SU-DHL-6 (cell line): ENCODE measurements at regions not wholly inside any gene's neighbourhood (a gene's known extent, or its start where the extent isn't known, plus 50 kb on each side); places are given as distances from the start of the nearest gene placed in this dataset.

ENCODE experiments used
- H2AFZ ChIP-seq: fragments of 200-600 bp; sonication (generic); 2 replicates; pipeline ENCODE4 v1.6.1; 2014; ENCODE audit warnings: low read depth, mild to moderate bottlenecking, moderate library complexity, mixed read lengths, antibody characterized with exemption, low read length; ENCODE audit not compliant: severe bottlenecking
- H3F3A ChIP-seq: fragments of 200-600 bp; shearing (Covaris generic); 2 replicates; pipeline ENCODE4 v1.6.0; 2016; ENCODE audit warnings: antibody characterized with exemption, mild to moderate bottlenecking; ENCODE audit not compliant: insufficient read depth
- H3K27ac ChIP-seq: fragments of 200-600 bp; sonication (generic); 2 replicates; pipeline ENCODE4 v1.5.1; 2016; ENCODE audit warnings: low read depth, mild to moderate bottlenecking, low read length, moderate library complexity, mixed read lengths
- H3K27me3 ChIP-seq: fragments of 200-600 bp; sonication (generic), shearing (Covaris generic); 2 replicates; pipeline ENCODE4 v1.6.0; 2014; ENCODE audit warnings: mild to moderate bottlenecking, low read length
- H3K36me3 ChIP-seq: fragments of 200-600 bp; sonication (generic); 2 replicates; pipeline ENCODE4 v1.6.1; 2014; ENCODE audit warnings: mild to moderate bottlenecking, low read length, mixed read lengths
- H3K4me2 ChIP-seq: fragments of 300-600, 200-600 bp; shearing (Covaris generic), sonication (generic); 2 replicates; pipeline ENCODE4 v1.6.0; 2014; ENCODE audit warnings: low read length, low read depth, mild to moderate bottlenecking; ENCODE audit not compliant: poor library complexity, severe bottlenecking
- H3K4me3 ChIP-seq: fragments of 200-600 bp; sonication (generic); 2 replicates; pipeline ENCODE4 v1.5.1; 2014; ENCODE audit warnings: antibody characterized with exemption, low read length, mild to moderate bottlenecking, mixed read lengths; ENCODE audit not compliant: insufficient read depth, poor library complexity, severe bottlenecking
- H3K79me2 ChIP-seq: fragments of 200-600 bp; sonication (generic); 2 replicates; pipeline ENCODE4 v1.6.1; 2014; ENCODE audit warnings: mild to moderate bottlenecking, low read length, moderate library complexity; ENCODE audit not compliant: insufficient read depth
- H3K9ac ChIP-seq: fragments of 200-600 bp; sonication (generic); 2 replicates; pipeline ENCODE4 v1.7.0; 2014; ENCODE audit warnings: mild to moderate bottlenecking, low read length
- H3K9me2 ChIP-seq: fragments of 200-600 bp; sonication (generic); replicated peaks from 2 replicates; pipeline ENCODE4 v1.6.1; 2014; ENCODE audit warnings: low read length; ENCODE audit not compliant: insufficient read depth
- H3K9me3 ChIP-seq: fragments of 200-600 bp; sonication (generic); 2 replicates; pipeline ENCODE4 v1.6.1; 2014; ENCODE audit warnings: low read length, mixed read lengths; ENCODE audit not compliant: insufficient read depth
- H4K20me1 ChIP-seq: fragments of 200-600 bp; sonication (generic); 2 replicates; pipeline ENCODE4 v1.6.1; 2014; ENCODE audit warnings: low read depth, mild to moderate bottlenecking, antibody characterized with exemption, low read length, moderate library complexity, mixed read lengths
- CTCF ChIP-seq: fragments of 200-600 bp; sonication (generic); IDR thresholded peaks from one replicate; pipeline ENCODE4 v1.5.1; 2017; ENCODE audit warnings: antibody characterized with exemption, mild to moderate bottlenecking, low read length, moderate library complexity; ENCODE audit not compliant: insufficient read depth, poor library complexity, severe bottlenecking
- EZH2phosphoT487 ChIP-seq: fragments of 200-600 bp; sonication (generic), shearing (Covaris generic); conservative IDR thresholded peaks from 2 replicates; pipeline ENCODE4 v1.6.1; 2018; ENCODE audit warnings: mild to moderate bottlenecking, antibody characterized with exemption, low read length, moderate library complexity, mixed read lengths

- no peaks in the 10 kb centered on the region for H3K36me3 ChIP-seq
- no peak for TF ChIP-seq CTCF
- TF ChIP-seq EZH2phosphoT487, result no peak
- no peak overlapping the region for H3K27ac ChIP-seq
- H3K27me3 ChIP-seq, result no peaks in the 10 kb centered on the region
- H3K9me2 ChIP-seq, result no peaks in the 10 kb centered on the region
- H3F3A ChIP-seq, result no peaks in the 10 kb centered on the region
- H4K20me1 ChIP-seq, result no peaks in the 10 kb centered on the region
- H3K9me3 ChIP-seq, result no peaks in the 10 kb centered on the region
- no peak overlapping the region for H3K4me3 ChIP-seq
- no peak overlapping the region for H2AFZ ChIP-seq
- no peaks in the 10 kb centered on the region for H3K79me2 ChIP-seq
- no peak overlapping the region for H3K4me2 ChIP-seq
- no peak overlapping the region for H3K9ac ChIP-seq
These were observed 408.6 kb downstream of the GALR1 start for GRCh38 chr18:77658299-77658662.

DNA sequence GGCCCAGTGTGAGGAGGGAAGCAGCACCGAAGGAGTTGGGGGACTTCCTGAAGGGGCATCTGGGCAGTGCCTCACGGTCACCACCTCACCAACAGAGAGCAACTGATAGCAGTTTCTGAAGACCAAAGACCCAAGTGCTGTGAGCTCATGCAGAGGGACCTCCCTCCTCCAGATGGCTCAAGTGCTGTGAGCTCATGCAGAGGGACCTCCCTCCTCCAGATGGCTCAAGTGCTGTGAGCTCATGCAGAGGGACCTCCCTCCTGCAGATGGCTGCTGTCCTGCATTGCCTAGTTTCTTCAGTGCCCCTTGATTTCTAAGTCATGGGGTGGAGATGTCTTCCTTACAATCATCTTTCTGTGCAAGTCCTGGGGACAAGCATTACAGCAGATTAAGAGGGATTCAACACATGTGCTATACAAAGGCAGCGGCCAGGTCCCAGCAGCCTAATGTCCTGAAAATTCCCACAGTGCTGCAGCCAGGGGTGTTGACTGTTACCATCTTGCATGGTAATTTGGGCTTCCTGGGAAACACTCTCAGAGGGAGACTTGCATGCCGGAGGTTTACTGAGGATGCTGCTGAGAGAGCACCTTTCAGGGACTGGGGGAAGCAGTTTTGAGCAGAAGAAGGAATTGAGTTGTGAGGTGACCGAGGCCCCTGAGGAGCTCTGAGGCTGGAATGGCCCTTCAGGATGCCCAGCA, 409.3 kb downstream of the GALR1 start:
- no peak overlapping the region for H2AFZ ChIP-seq
- TF ChIP-seq CTCF, result no peak
- TF ChIP-seq EZH2phosphoT487, result no peak
- H3K79me2 ChIP-seq, result no peaks in the 10 kb centered on the region
- H3K4me2 ChIP-seq, result no peak overlapping the region
- H3K36me3 ChIP-seq, result no peaks in the 10 kb centered on the region
- no peaks in the 10 kb centered on the region for H3K9me3 ChIP-seq
- H3K9me2 ChIP-seq, result no peaks in the 10 kb centered on the region
- no peaks in the 10 kb centered on the region for H3F3A ChIP-seq
- H3K9ac ChIP-seq, result no peak overlapping the region
- H3K27ac ChIP-seq, result no peak overlapping the region
- H4K20me1 ChIP-seq, result no peaks in the 10 kb centered on the region
- no peaks in the 10 kb centered on the region for H3K27me3 ChIP-seq
- H3K4me3 ChIP-seq, result no peak overlapping the region

DNA sequence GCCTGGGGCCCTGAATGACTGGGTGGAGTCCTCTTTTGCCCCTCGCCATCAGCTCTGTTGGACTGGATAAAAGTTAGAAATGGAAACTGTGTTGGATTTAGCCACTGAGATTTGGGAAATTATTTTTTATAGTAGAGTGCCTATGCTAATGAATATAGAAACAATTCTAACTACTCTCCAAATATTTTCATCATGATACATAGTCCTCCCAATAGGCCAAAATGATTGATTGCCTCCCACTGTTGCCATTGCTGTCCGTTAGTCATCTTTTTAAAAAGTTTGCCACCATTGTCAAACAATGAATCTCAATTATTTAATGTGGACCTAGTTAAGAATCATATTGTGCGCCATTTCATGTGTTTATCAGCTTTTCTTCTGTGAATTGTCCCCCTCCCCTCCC, 417.0 kb downstream of the GALR1 start:
- Histone ChIP-seq H3K36me3 (no peaks in the 10 kb centered on the region), H3K27ac (no peak overlapping the region), H3K4me3 (no peak overlapping the region), H3K79me2 (no peaks in the 10 kb centered on the region), H3K9me2 (no peaks in the 10 kb centered on the region), H3F3A (no peaks in the 10 kb centered on the region), H3K9ac (no peak overlapping the region), H4K20me1 (no peaks in the 10 kb centered on the region), H2AFZ (no peak overlapping the region), H3K4me2 (no peak overlapping the region), H3K9me3 (no peaks in the 10 kb centered on the region), H3K27me3 (no peaks in the 10 kb centered on the region)
- no peak for TF ChIP-seq CTCF
